Lower lobe of right lung (tissue), 2 donors: ENCODE measurements at regions not wholly inside any gene's neighbourhood (a gene's known extent, or its start where the extent isn't known, plus 50 kb on each side); places are given as distances from the start of the nearest gene placed in this dataset.

ENCODE experiments used
- ATAC-seq, 2 donors: fragments of 200-7000 bp; cut with Tn5 transposase; one replicate each; pipeline ENCODE4 v1.9.1; 2020 to 2022; ENCODE audit warnings: mild to moderate bottlenecking in 2 of 2, moderate library complexity in 2 of 2
- DNase-seq: peaks from one replicate; pipeline ENCODE4 v3.0.0-alpha.2; 2020
- H3K27ac ChIP-seq: fragments of 200-600 bp; one replicate; pipeline ENCODE4 v1.8.0; 2022
- H3K27me3 ChIP-seq: fragments of 200-600 bp; one replicate; pipeline ENCODE4 v1.8.0; 2022; ENCODE audit warnings: low read depth
- H3K36me3 ChIP-seq: fragments of 200-600 bp; one replicate; pipeline ENCODE4 v1.8.0; 2022; ENCODE audit warnings: mild to moderate bottlenecking
- H3K4me1 ChIP-seq: fragments of 200-600 bp; one replicate; pipeline ENCODE4 v1.8.0; 2022
- H3K4me3 ChIP-seq: fragments of 200-600 bp; one replicate; pipeline ENCODE4 v1.8.0; 2022; ENCODE audit warnings: mild to moderate bottlenecking
- H3K9me3 ChIP-seq: fragments of 200-600 bp; one replicate; pipeline ENCODE4 v1.8.0; 2022
- intact Hi-C: fragments of 100-400 bp; cut with DNase I; formaldehyde crosslinking; loops from one replicate; pipeline ENCODE4 v1.11.0; 2022
- TF ChIP-seq, protein P1 (sequence below): fragments of 200-600 bp; IDR thresholded peaks from one replicate; pipeline ENCODE4 v1.8.0; 2022; ENCODE audit warnings: antibody characterized with exemption, mild to moderate bottlenecking
- donor health status: DM: no; HTN: yes; CAD: no; lungs with severe emphysema.

GRCh38 chr12:98090731-98091130 is 424.7 kb upstream of the TMPO start:
- Histone ChIP-seq H3K36me3 (no peaks in the 10 kb centered on the region), H3K27me3 (no peaks in the 10 kb centered on the region), H3K4me3 (no peak overlapping the region), H3K9me3 (no peaks in the 10 kb centered on the region), H3K4me1 (no peaks in the 10 kb centered on the region), H3K27ac (no peak overlapping the region)
- intact Hi-C loops = no loop called here
- TF ChIP-seq, protein P1, sequence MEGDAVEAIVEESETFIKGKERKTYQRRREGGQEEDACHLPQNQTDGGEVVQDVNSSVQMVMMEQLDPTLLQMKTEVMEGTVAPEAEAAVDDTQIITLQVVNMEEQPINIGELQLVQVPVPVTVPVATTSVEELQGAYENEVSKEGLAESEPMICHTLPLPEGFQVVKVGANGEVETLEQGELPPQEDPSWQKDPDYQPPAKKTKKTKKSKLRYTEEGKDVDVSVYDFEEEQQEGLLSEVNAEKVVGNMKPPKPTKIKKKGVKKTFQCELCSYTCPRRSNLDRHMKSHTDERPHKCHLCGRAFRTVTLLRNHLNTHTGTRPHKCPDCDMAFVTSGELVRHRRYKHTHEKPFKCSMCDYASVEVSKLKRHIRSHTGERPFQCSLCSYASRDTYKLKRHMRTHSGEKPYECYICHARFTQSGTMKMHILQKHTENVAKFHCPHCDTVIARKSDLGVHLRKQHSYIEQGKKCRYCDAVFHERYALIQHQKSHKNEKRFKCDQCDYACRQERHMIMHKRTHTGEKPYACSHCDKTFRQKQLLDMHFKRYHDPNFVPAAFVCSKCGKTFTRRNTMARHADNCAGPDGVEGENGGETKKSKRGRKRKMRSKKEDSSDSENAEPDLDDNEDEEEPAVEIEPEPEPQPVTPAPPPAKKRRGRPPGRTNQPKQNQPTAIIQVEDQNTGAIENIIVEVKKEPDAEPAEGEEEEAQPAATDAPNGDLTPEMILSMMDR = no peak
- no peak for ATAC-seq
- DNase-seq = no peak

DNA sequence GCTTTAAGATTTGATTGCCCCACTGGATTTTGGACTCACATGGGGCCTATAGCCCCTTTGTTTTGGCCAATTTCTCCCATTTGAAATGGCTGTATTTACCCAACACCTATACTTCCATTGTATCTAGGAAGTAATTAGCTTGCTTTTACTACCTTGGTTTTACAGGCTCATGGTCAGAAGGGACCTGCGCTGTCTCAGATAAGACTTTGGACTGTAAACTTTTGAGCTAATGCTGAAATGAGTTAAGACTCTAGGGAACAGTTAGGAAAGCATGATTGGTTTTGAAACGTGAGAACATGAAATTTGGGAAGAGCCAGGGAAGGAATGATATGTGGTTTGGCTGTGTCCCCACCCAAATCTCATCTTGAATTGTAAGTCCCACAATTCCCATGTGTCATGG is 419.0 kb upstream of the TMPO start:
- no peaks in the 10 kb centered on the region for H3K27me3 ChIP-seq
- TF ChIP-seq, protein P1 = no peak
- H3K4me3 ChIP-seq = no peak overlapping the region
- no peaks in the 10 kb centered on the region for H3K36me3 ChIP-seq
- no peak for DNase-seq
- intact Hi-C loops = no loop called here
- no peak for ATAC-seq
- no peaks in the 10 kb centered on the region for H3K9me3 ChIP-seq
- H3K4me1 ChIP-seq = no peaks in the 10 kb centered on the region
- no peak overlapping the region for H3K27ac ChIP-seq

DNA sequence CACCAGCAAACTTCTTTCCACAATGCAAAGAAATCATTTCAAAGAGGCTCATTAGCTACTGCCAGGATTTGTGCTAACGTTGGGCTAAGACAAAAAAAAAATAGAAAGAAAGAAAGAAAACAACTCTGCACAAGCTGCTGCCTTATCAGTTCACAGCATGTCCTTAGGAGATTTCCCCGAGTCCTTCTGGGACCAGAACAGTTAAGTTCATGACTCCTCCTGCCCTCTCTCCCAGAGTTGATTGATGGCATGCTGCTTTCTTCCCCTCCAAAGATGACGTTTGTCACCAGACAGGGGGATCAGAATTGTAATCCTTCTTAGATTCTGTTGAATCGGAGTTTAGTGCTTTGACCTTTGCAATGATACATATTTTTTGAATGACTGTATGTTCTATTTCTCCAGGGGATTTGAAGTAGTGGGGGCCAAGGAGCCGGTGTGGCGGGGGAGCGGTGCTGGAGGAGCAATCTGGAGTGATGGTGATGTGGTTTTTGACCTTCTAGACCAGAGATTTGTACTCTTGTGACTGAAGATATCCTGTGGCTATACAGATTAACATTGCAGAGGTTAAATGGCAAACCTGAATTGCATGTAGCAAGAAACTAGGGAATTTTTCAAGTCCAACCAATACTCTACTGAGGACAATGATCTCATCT is 409.2 kb upstream of the TMPO start:
- no peaks in the 10 kb centered on the region for H3K4me1 ChIP-seq

GRCh38 chr12:98109266-98109665 is 406.1 kb upstream of the TMPO start:
- H3K9me3 ChIP-seq = no peaks in the 10 kb centered on the region
- TF ChIP-seq, protein P1 = no peak
- no peak overlapping the region for H3K4me3 ChIP-seq
- no peak for DNase-seq
- no peaks in the 10 kb centered on the region for H3K27me3 ChIP-seq
- H3K27ac ChIP-seq = no peak overlapping the region
- intact Hi-C loops = no loop called here
- no peak for ATAC-seq
- H3K4me1 ChIP-seq = no peaks in the 10 kb centered on the region
- no peaks in the 10 kb centered on the region for H3K36me3 ChIP-seq

More for the DNA sequence above, 409.2 kb upstream of the TMPO start:
- Histone ChIP-seq H3K36me3 (no peaks in the 10 kb centered on the region), H3K9me3 (no peaks in the 10 kb centered on the region), H3K4me3 (no peak overlapping the region), H3K27ac (no peak overlapping the region), H3K27me3 (no peaks in the 10 kb centered on the region)
- ATAC-seq (no peak), DNase-seq (no peak)
- intact Hi-C loops = no loop called here
- TF ChIP-seq, protein P1 = no peak

DNA sequence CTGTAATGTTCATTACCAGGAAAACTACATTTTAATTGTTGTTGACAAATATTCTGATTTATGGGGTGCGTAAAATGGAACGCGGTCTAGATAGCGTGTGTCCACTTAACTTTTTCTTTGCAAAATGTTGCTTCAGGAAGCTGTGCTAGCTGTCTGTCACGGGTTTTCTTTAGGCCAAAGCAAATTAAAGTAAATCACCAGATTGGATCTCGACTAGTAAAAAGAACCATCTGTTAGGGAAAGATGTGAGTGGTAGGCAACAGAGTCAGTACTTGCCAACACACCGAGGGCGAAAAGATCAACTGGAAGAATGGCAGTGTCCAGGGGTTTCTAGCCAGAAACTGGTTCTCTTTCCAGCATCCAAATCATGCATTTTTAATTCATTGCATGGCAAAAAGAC is 404.9 kb upstream of the TMPO start:
- no peaks in the 10 kb centered on the region for H3K4me1 ChIP-seq
- intact Hi-C loops = no loop called here
- no peak overlapping the region for H3K4me3 ChIP-seq
- TF ChIP-seq, protein P1 = no peak
- H3K27ac ChIP-seq = no peak overlapping the region
- no peaks in the 10 kb centered on the region for H3K36me3 ChIP-seq
- no peak for DNase-seq
- H3K9me3 ChIP-seq = no peaks in the 10 kb centered on the region
- no peaks in the 10 kb centered on the region for H3K27me3 ChIP-seq
- ATAC-seq = peak in 1 of 2 donors; percentile 49
